SK-N-SH (cell line): ENCODE measurements at regions not wholly inside any gene's neighbourhood (a gene's known extent, or its start where the extent isn't known, plus 50 kb on each side); places are given as distances from the start of the nearest gene placed in this dataset.

Experiments
- CTCF ChIA-PET: fragments of 300-600, 350-600 bp; formaldehyde crosslinking; extraction: SDS; loops from one replicate; lab custom pipeline; 2021; lab: Yijun Ruan, JAX
- POLR2A ChIA-PET: fragments of 350-600 bp; sonication (Branson Sonifier 250); formaldehyde crosslinking; extraction: SDS; loops from one replicate; lab custom pipeline; 2020; ENCODE audit warnings: antibody characterized with exemption, inconsistent platforms; lab: Yijun Ruan, JAX
- DNase-seq: peaks from one replicate; pipeline ENCODE4 v3.0.0; 2012
- H2AFZ ChIP-seq: fragments of 200-600 bp; sonication (generic); 2 replicates; pipeline ENCODE4 v1.8.1; 2016; ENCODE audit warnings: antibody characterized with exemption, mild to moderate bottlenecking, low read depth
- H3F3A ChIP-seq: fragments of 200-600 bp; sonication (generic); replicated peaks from 2 replicates; pipeline ENCODE3; 2016; ENCODE audit warnings: antibody characterized with exemption, mild to moderate bottlenecking; ENCODE audit not compliant: insufficient read depth
- H3K27ac ChIP-seq, 2 experiments: fragments of 200-500 bp in 1 of 2; fragments of 200-600 bp in 1 of 2; sonication (Bioruptor generic) in 1 of 2; sonication (generic), shearing (Covaris generic) in 1 of 2; 2 replicates each; pipeline versions ENCODE4 v1.5.1 to v1.6.1; 2014 to 2016; ENCODE audit warnings: low read depth in 2 of 2, inconsistent platforms in 1 of 2, low read length in 1 of 2, mild to moderate bottlenecking in 1 of 2, mixed read lengths in 1 of 2
- H3K27me3 ChIP-seq: fragments of 200-600 bp; sonication (generic), shearing (Covaris generic); 2 replicates; pipeline ENCODE4 v1.6.1; 2016; ENCODE audit warnings: mixed run types; ENCODE audit not compliant: insufficient read depth
- H3K36me3 ChIP-seq, 2 experiments: fragments of 200-500 bp in 1 of 2; fragments of 200-600 bp in 1 of 2; sonication (Bioruptor generic) in 1 of 2; sonication (generic) in 1 of 2; replicated peaks in 1 of 2; 2 replicates each; pipeline versions ENCODE3 to v1.5.1; 2014 to 2016; ENCODE audit warnings: low read length in 1 of 2, mild to moderate bottlenecking in 1 of 2; ENCODE audit not compliant: insufficient read depth in 2 of 2, control insufficient read depth in 1 of 2
- H3K4me1 ChIP-seq, 2 experiments: fragments of 200-500 bp in 1 of 2; fragments of 200-600 bp in 1 of 2; sonication (Bioruptor generic) in 1 of 2; sonication (generic), shearing (Covaris generic) in 1 of 2; 2 replicates each; pipeline versions ENCODE4 v1.5.1 to v1.6.1; 2014 to 2016; ENCODE audit warnings: low read depth in 1 of 2, low read length in 1 of 2, mixed run types in 1 of 2; ENCODE audit not compliant: insufficient read depth in 2 of 2, control insufficient read depth in 1 of 2
- H3K4me2 ChIP-seq: fragments of 200-600 bp; sonication (generic), shearing (Covaris generic); 2 replicates; pipeline ENCODE4 v1.6.1; 2017; ENCODE audit warnings: mixed run types
- H3K4me3 ChIP-seq, 2 experiments: fragments of 200-500 bp in 1 of 2; fragments of 200-600 bp in 1 of 2; sonication (Bioruptor generic) in 1 of 2; sonication (generic), shearing (Covaris generic) in 1 of 2; 2 replicates each; pipeline versions ENCODE4 v1.5.1 to v1.8.1; 2014 to 2016; ENCODE audit warnings: low read depth in 2 of 2, inconsistent platforms in 1 of 2, low read length in 1 of 2, mild to moderate bottlenecking in 1 of 2, mixed read lengths in 1 of 2, moderate library complexity in 1 of 2
- H3K79me2 ChIP-seq: fragments of 200-600 bp; sonication (generic); 2 replicates; pipeline ENCODE4 v1.8.1; 2017; ENCODE audit warnings: mild to moderate bottlenecking; ENCODE audit not compliant: insufficient read depth
- H3K9ac ChIP-seq: fragments of 200-600 bp; sonication (generic); 2 replicates; pipeline ENCODE4 v1.6.1; 2017; ENCODE audit warnings: mixed run types
- H3K9me2 ChIP-seq: fragments of 200-600 bp; sonication (generic); 2 replicates; pipeline ENCODE4 v1.6.1; 2017; ENCODE audit warnings: mixed run types
- H3K9me3 ChIP-seq: fragments of 200-600 bp; sonication (generic); 2 replicates; pipeline ENCODE4 v1.6.1; 2017; ENCODE audit warnings: mixed run types, mild to moderate bottlenecking, moderate library complexity
- H4K20me1 ChIP-seq: fragments of 200-600 bp; sonication (generic); 2 replicates; pipeline ENCODE4 v1.6.1; 2017; ENCODE audit warnings: mild to moderate bottlenecking, mixed run types; ENCODE audit not compliant: insufficient read depth
- CHD2 ChIP-seq: fragments of 150-350 bp; IDR thresholded peaks from 2 replicates; pipeline ENCODE4 v1.6.1; 2018; ENCODE audit warnings: low read length; ENCODE audit not compliant: partially characterized antibody
- ELF1 ChIP-seq: IDR thresholded peaks from 2 replicates; pipeline ENCODE4 v1.4.0; 2012
- JUND ChIP-seq: IDR thresholded peaks from 2 replicates; pipeline ENCODE4 v1.4.0; 2012
- MAX ChIP-seq: IDR thresholded peaks from 2 replicates; pipeline ENCODE4 v1.4.0; 2012; ENCODE audit warnings: low read depth
- PBX3 ChIP-seq: IDR thresholded peaks from 2 replicates; pipeline ENCODE4; 2012
- POLR2AphosphoS5 ChIP-seq: IDR thresholded peaks from 2 replicates; pipeline ENCODE4 v1.6.1; 2012; ENCODE audit warnings: low read depth, low read length
- REST ChIP-seq: IDR thresholded peaks from 2 replicates; pipeline ENCODE4 v1.6.1; 2012; ENCODE audit warnings: mild to moderate bottlenecking, low read depth, low read length, moderate library complexity
- SMC3 ChIP-seq: IDR thresholded peaks from 2 replicates; pipeline ENCODE4 v1.6.1; 2012; ENCODE audit warnings: low read depth, low read length, improper control_type of control experiment
- TEAD4 ChIP-seq: IDR thresholded peaks from 2 replicates; pipeline ENCODE4 v1.4.0; 2012; ENCODE audit warnings: mild to moderate bottlenecking, borderline replicate concordance; ENCODE audit not compliant: insufficient read depth
- USF2 ChIP-seq: fragments of 150-350 bp; IDR thresholded peaks from 2 replicates; pipeline ENCODE4 v1.6.1; 2017; ENCODE audit warnings: antibody characterized with exemption, low read length, low read depth, borderline replicate concordance
- ZBTB33 ChIP-seq: IDR thresholded peaks from 2 replicates; pipeline ENCODE4 v1.4.0; 2012; ENCODE audit warnings: low read depth, borderline replicate concordance
- WGBS: methylation state at CpG from one replicate; pipeline ENCODE4 v1.1.6; 2017; ENCODE audit warnings: low lambda C conversion rate; 5-methylcytosine and 5-hydroxymethylcytosine counted together

- H3F3A ChIP-seq = no peaks in the 10 kb centered on the region
- H3K9me3 ChIP-seq = 0 out of 2 replicates have a peak, but pooled peaks cover 6% of the 10 kb centered on the region
- CTCF ChIA-PET = no interaction called here
- H3K27ac ChIP-seq = no peak overlapping the region
- TF ChIP-seq ZBTB33 = no peak
- no peak for TF ChIP-seq TEAD4
- no peak for TF ChIP-seq ELF1
- no peak for TF ChIP-seq POLR2AphosphoS5
- TF ChIP-seq, all 33 proteins: peak for 0
- POLR2A ChIA-PET = no interaction called here
- DNase-seq = no peak
- Histone ChIP-seq H4K20me1 (no peaks in the 10 kb centered on the region), H3K4me2 (no peak overlapping the region), H3K36me3 (no peaks in the 10 kb centered on the region), H3K9me2 (no peaks in the 10 kb centered on the region), H3K9ac (no peak overlapping the region), H3K27me3 (no peaks in the 10 kb centered on the region), H2AFZ (no peak overlapping the region), H3K4me1 (peaks cover 0 to 4% of the 10 kb centered on the region in 2 experiments; a peak in 1 of 4 replicates), H3K79me2 (no peaks in the 10 kb centered on the region), H3K4me3 (no peak overlapping the region)
- 51% methylated on average over 7 of the region's 7 CpGs for WGBS
These were observed 228.5 kb upstream of the SMIM21 start for GRCh38 chr18:75656035-75656434.

GRCh38 chr18:75654851-75655751 is 227.6 kb upstream of the SMIM21 start:
- Histone ChIP-seq H3K4me3 (no peak overlapping the region), H3K9ac (no peak overlapping the region)
- no peak for TF ChIP-seq USF2
- no peak for TF ChIP-seq JUND
- TF ChIP-seq PBX3 = no peak
- no peak for TF ChIP-seq SMC3
- no peak for TF ChIP-seq REST
- TF ChIP-seq CHD2 = no peak
- TF ChIP-seq MAX = no peak
- TF ChIP-seq, all 33 proteins: peak for 0
- Histone ChIP-seq H4K20me1 (no peaks in the 10 kb centered on the region), H3F3A (no peaks in the 10 kb centered on the region), H3K4me1 (peaks cover 0 to 4% of the 10 kb centered on the region in 2 experiments; a peak in 1 of 4 replicates), H3K27ac (no peak overlapping the region), H3K9me3 (no peaks in the 10 kb centered on the region), H3K27me3 (no peaks in the 10 kb centered on the region), H3K4me2 (no peak overlapping the region), H3K79me2 (no peaks in the 10 kb centered on the region), H3K36me3 (no peaks in the 10 kb centered on the region), H3K9me2 (no peaks in the 10 kb centered on the region), H2AFZ (no peak overlapping the region)
- no peak for DNase-seq
- CTCF ChIA-PET = no interaction called here
- 47% methylated on average over 10 of the region's 10 CpGs for WGBS
- POLR2A ChIA-PET = no interaction called here
